ENCODE measurements at regions not wholly inside any gene's neighbourhood (a gene's known extent, or its start where the extent isn't known, plus 50 kb on each side); places are given as distances from the start of the nearest gene placed in this dataset.

DNA sequence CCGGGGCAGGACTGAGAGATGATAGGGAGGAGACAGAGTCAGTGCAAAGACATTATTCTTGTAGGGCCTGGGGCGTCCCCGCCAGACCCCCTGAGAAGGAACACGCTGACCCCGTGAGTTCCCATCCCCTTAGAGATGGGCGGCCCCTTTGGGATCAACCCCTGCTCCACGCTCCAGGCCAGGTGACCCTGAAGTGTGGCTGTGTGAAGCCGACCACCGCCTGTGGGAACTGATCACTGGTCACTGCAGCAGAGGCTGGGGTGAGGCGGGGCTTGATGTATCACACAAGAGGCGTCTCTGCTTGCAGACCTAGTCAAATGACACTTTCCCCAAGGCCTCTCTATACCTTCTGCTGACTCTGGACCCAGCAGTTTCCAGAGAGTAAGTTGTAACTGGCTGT lies 157.4 kb upstream of the TWIST2 start:
- TF ChIP-seq, protein P1, sequence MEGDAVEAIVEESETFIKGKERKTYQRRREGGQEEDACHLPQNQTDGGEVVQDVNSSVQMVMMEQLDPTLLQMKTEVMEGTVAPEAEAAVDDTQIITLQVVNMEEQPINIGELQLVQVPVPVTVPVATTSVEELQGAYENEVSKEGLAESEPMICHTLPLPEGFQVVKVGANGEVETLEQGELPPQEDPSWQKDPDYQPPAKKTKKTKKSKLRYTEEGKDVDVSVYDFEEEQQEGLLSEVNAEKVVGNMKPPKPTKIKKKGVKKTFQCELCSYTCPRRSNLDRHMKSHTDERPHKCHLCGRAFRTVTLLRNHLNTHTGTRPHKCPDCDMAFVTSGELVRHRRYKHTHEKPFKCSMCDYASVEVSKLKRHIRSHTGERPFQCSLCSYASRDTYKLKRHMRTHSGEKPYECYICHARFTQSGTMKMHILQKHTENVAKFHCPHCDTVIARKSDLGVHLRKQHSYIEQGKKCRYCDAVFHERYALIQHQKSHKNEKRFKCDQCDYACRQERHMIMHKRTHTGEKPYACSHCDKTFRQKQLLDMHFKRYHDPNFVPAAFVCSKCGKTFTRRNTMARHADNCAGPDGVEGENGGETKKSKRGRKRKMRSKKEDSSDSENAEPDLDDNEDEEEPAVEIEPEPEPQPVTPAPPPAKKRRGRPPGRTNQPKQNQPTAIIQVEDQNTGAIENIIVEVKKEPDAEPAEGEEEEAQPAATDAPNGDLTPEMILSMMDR (IDR thresholded peaks at IDR 0.05; ENCODE audit: low read depth, low read length, missing input control), result no peak
- TF ChIP-seq YY1 (IDR thresholded peaks at IDR 0.05) (no peak), RXRA (IDR thresholded peaks at IDR 0.05) (no peak), EGR1 (IDR thresholded peaks at IDR 0.05; ENCODE audit: low read depth in 2 of 2) (no peak), RAD21 (IDR thresholded peaks at IDR 0.05) (no peak)
